ENCODE measurements at regions not wholly inside any gene's neighbourhood (a gene's known extent, or its start where the extent isn't known, plus 50 kb on each side); places are given as distances from the start of the nearest gene placed in this dataset.
"Not testable (repeated sequence)": the region's sequence is repeated elsewhere in the genome, so short reads cannot be mapped to it uniquely, and the experiment has no call there.

DNA sequence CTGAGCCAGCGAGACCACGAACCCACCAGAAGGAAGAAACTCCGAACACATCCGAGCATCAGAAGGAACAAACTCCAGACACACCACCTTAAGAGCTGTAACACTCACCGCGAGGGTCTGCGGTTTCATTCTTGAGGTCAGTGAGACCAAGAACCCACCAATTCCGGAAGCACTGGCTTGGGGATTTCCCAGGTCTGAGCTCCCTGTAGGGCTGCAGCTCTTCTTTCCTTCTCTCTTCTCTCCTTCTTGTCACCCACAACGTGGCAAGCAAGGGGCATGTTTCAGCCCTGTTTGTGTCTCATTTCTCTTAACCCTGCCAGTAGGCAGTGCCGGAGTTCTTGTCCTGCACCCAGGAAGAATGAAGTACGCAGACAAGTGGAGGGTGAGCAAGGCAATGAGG, 713.0 kb downstream of the CDH9 start:
- not testable (repeated sequence) for H3K27me3 ChIP-seq (ENCODE audit: insufficient read depth, low read length); H3K9me3 ChIP-seq (ENCODE audit: low read depth, low read length); H3K4me3 ChIP-seq (ENCODE audit: low read length); H3K4me1 ChIP-seq (ENCODE audit: insufficient read depth, low read length)

GRCh38 chr5:26324273-26324895, 714.0 kb downstream of the CDH9 start:
- H3K4me1 ChIP-seq (ENCODE audit: insufficient read depth, low read length); H3K9me3 ChIP-seq (ENCODE audit: low read depth, low read length); H3K4me3 ChIP-seq (ENCODE audit: low read length); H3K27me3 ChIP-seq (ENCODE audit: insufficient read depth, low read length): not testable (repeated sequence)

- H3K27me3 ChIP-seq (ENCODE audit: insufficient read depth, low read length), result no peaks in the 10 kb centered on the region
- H3K4me1 ChIP-seq (ENCODE audit: insufficient read depth, low read length), result no peaks in the 10 kb centered on the region
- H3K4me3 ChIP-seq (ENCODE audit: low read length), result no peak overlapping the region
Observed at GRCh38 chr5:26323794-26324193, 714.6 kb downstream of the CDH9 start.

GRCh38 chr5:26321278-26321677, 717.1 kb downstream of the CDH9 start:
- no peaks in the 10 kb centered on the region for H3K27me3 ChIP-seq (ENCODE audit: insufficient read depth, low read length)
- H3K4me1 ChIP-seq (ENCODE audit: insufficient read depth, low read length), result no peaks in the 10 kb centered on the region
- H3K9me3 ChIP-seq (ENCODE audit: low read depth, low read length), result no peaks in the 10 kb centered on the region
- no peak overlapping the region for H3K4me3 ChIP-seq (ENCODE audit: low read length)

More at GRCh38 chr5:26323794-26324193, 714.6 kb downstream of the CDH9 start:
- H3K9me3 ChIP-seq (ENCODE audit: low read depth, low read length), result no peaks in the 10 kb centered on the region

GRCh38 chr5:26310415-26310814, 728.0 kb downstream of the CDH9 start:
- Histone ChIP-seq H3K27me3 (ENCODE audit: insufficient read depth, low read length) (no peaks in the 10 kb centered on the region), H3K4me1 (ENCODE audit: insufficient read depth, low read length) (no peaks in the 10 kb centered on the region), H3K4me3 (ENCODE audit: low read length) (no peak overlapping the region), H3K9me3 (ENCODE audit: low read depth, low read length) (no peaks in the 10 kb centered on the region)

DNA sequence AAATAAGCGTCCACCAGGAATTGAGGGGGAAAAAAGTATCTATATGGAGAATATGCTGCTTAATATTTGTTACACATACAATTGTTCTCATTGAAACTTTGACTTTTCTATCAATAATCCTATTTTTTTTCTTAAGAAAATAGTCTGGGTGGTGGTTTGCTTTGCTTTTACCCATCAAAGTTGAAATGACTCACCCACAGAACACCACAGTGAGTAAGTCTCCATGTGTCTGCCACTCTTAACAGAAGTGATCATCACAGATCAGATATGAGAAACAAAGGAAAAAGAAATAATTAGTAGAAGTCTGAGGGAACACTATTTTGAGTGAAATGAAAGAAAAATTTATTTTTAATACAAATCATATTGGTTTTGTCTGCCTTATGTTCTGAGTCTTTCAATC, 742.8 kb downstream of the CDH9 start:
- Histone ChIP-seq H3K4me3 (ENCODE audit: low read length) (no peak overlapping the region), H3K27me3 (ENCODE audit: insufficient read depth, low read length) (no peaks in the 10 kb centered on the region), H3K9me3 (ENCODE audit: low read depth, low read length) (peaks cover 2% of the 10 kb centered on the region), H3K4me1 (ENCODE audit: insufficient read depth, low read length) (no peaks in the 10 kb centered on the region)

- no peaks in the 10 kb centered on the region for H3K4me1 ChIP-seq (ENCODE audit: insufficient read depth, low read length)
Observed at GRCh38 chr5:26282190-26282589, 756.2 kb downstream of the CDH9 start.

GRCh38 chr5:26278078-26278477, 760.3 kb downstream of the CDH9 start:
- Histone ChIP-seq H3K27me3 (ENCODE audit: insufficient read depth, low read length) (no peaks in the 10 kb centered on the region), H3K4me3 (ENCODE audit: low read length) (no peak overlapping the region), H3K9me3 (ENCODE audit: low read depth, low read length) (no peaks in the 10 kb centered on the region), H3K4me1 (ENCODE audit: insufficient read depth, low read length) (no peaks in the 10 kb centered on the region)

More at GRCh38 chr5:26282190-26282589, 756.2 kb downstream of the CDH9 start:
- Histone ChIP-seq H3K27me3 (ENCODE audit: insufficient read depth, low read length) (no peaks in the 10 kb centered on the region), H3K9me3 (ENCODE audit: low read depth, low read length) (no peaks in the 10 kb centered on the region), H3K4me3 (ENCODE audit: low read length) (no peak overlapping the region)

DNA sequence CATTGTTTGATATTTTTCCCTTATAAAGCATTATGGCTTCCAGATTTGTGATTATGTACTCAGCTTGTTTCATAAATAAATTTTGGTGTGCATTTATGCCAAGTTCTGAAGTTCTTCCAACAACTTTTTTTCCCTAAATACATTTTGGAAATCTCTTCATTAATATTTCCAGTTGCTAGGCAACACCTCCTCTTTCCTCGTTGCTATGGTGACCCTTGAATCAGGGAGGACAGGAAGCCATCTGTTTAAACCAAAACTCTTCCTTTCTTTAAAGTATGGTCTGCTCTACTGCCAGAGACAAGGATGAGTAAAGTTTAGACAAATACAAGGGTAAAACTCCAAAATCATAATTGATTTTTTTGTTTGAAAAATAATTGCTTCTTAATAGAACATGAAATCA, 779.3 kb downstream of the CDH9 start:
- Histone ChIP-seq H3K9me3 (ENCODE audit: low read depth, low read length) (peaks cover 13% of the 10 kb centered on the region), H3K27me3 (ENCODE audit: insufficient read depth, low read length) (no peaks in the 10 kb centered on the region), H3K4me3 (ENCODE audit: low read length) (no peak overlapping the region), H3K4me1 (ENCODE audit: insufficient read depth, low read length) (no peaks in the 10 kb centered on the region)

DNA sequence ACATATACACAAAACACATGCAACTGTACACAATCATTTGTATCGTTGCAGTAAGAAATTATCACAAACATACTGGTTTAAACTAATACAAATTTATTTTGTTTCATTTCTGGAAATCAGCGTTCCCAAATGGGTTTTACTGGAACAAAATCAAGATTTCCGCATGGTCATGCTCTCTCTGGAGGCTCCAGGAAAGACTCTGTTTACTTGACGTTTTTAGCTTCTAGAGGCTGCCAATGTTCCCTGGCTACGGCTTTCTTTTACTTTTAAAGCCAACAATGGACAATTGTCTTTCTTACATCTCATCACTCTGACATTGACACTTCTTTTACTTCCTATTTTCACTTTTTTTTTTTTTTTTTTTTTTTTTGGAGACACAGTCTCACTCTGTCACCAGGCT, 793.1 kb downstream of the CDH9 start:
- Histone ChIP-seq H3K4me3 (ENCODE audit: low read length) (no peak overlapping the region), H3K9me3 (ENCODE audit: low read depth, low read length) (no peaks in the 10 kb centered on the region), H3K4me1 (ENCODE audit: insufficient read depth, low read length) (no peaks in the 10 kb centered on the region), H3K27me3 (ENCODE audit: insufficient read depth, low read length) (no peaks in the 10 kb centered on the region)

GRCh38 chr5:26239588-26239987, 798.8 kb downstream of the CDH9 start:
- Histone ChIP-seq H3K4me1 (ENCODE audit: insufficient read depth, low read length) (no peaks in the 10 kb centered on the region), H3K4me3 (ENCODE audit: low read length) (no peak overlapping the region), H3K9me3 (ENCODE audit: low read depth, low read length) (no peaks in the 10 kb centered on the region), H3K27me3 (ENCODE audit: insufficient read depth, low read length) (no peaks in the 10 kb centered on the region)

GRCh38 chr5:26237489-26237888, 800.9 kb downstream of the CDH9 start:
- Histone ChIP-seq H3K9me3 (ENCODE audit: low read depth, low read length) (no peaks in the 10 kb centered on the region), H3K4me1 (ENCODE audit: insufficient read depth, low read length) (no peaks in the 10 kb centered on the region), H3K27me3 (ENCODE audit: insufficient read depth, low read length) (no peaks in the 10 kb centered on the region), H3K4me3 (ENCODE audit: low read length) (no peak overlapping the region)

GRCh38 chr5:26236936-26237335, 801.5 kb downstream of the CDH9 start:
- H3K9me3 ChIP-seq (ENCODE audit: low read depth, low read length), result no peaks in the 10 kb centered on the region
- H3K4me1 ChIP-seq (ENCODE audit: insufficient read depth, low read length), result no peaks in the 10 kb centered on the region
- H3K27me3 ChIP-seq (ENCODE audit: insufficient read depth, low read length), result no peaks in the 10 kb centered on the region
- no peak overlapping the region for H3K4me3 ChIP-seq (ENCODE audit: low read length)

DNA sequence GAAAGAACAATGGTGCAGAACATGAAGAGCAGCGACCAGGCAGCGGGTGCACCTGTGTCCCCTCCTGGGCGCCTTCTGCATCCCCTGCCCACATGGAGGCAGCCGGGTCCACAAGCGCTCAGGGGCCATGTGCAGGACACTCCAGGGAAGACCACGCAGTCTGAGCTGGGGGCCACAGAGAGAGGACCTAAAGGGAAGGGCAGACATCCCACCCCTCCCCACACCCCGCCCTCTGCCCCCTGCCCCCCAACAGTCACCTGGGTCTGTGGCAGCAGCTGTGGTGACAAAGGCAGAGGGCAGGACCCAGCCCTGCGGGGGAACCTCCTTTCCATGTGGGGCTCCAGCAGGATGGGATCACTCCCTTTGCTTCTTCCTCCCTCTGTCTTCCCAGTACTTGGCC, 805.7 kb downstream of the CDH9 start:
- H3K27me3 ChIP-seq (ENCODE audit: insufficient read depth, low read length), result no peaks in the 10 kb centered on the region
- H3K4me3 ChIP-seq (ENCODE audit: low read length), result no peak overlapping the region
- no peaks in the 10 kb centered on the region for H3K4me1 ChIP-seq (ENCODE audit: insufficient read depth, low read length)
- H3K9me3 ChIP-seq (ENCODE audit: low read depth, low read length), result no peaks in the 10 kb centered on the region

GRCh38 chr5:26231316-26231715, 807.1 kb downstream of the CDH9 start:
- Histone ChIP-seq H3K4me1 (ENCODE audit: insufficient read depth, low read length) (no peaks in the 10 kb centered on the region), H3K4me3 (ENCODE audit: low read length) (no peak overlapping the region), H3K9me3 (ENCODE audit: low read depth, low read length) (no peaks in the 10 kb centered on the region), H3K27me3 (ENCODE audit: insufficient read depth, low read length) (no peaks in the 10 kb centered on the region)

DNA sequence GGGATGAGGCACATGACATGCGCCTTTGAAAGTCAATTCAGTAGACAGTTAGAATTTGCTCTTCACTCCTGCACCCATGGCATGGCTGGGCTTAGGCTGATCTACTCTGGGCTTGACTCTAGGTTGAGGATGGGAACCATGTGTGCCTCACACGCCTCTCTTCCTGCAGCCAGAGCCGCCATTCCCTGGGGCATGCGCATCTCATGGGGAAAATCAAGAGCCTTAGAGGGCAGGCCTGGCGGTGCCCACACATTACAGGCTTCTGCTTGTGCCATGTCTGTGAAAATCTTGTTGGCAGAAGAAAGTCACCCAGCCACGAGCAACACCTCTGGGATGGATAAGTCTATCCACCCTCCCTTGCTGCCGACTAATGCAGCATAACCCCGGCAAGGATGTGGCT, 808.5 kb downstream of the CDH9 start:
- Histone ChIP-seq H3K9me3 (ENCODE audit: low read depth, low read length) (no peaks in the 10 kb centered on the region), H3K27me3 (ENCODE audit: insufficient read depth, low read length) (no peaks in the 10 kb centered on the region), H3K4me3 (ENCODE audit: low read length) (no peak overlapping the region), H3K4me1 (ENCODE audit: insufficient read depth, low read length) (no peaks in the 10 kb centered on the region)

All from mononuclear cell (primary cell).